Retinal pigment epithelial cell (primary cell): ENCODE measurements at regions not wholly inside any gene's neighbourhood (a gene's known extent, or its start where the extent isn't known, plus 50 kb on each side); places are given as distances from the start of the nearest gene placed in this dataset.
"Not testable (repeated sequence)": the region's sequence is repeated elsewhere in the genome, so short reads cannot be mapped to it uniquely, and the experiment has no call there.

ENCODE experiments used
- DNase-seq: peaks from one replicate; pipeline ENCODE4 v3.0.0-alpha.2; 2010; ENCODE audit warnings: low read depth
- H3K4me3 ChIP-seq: 2 replicates; pipeline ENCODE4 v1.5.1; 2011; ENCODE audit warnings: mild to moderate bottlenecking, low read length, control low read depth, moderate library complexity
- TF ChIP-seq, protein P1 (sequence below): conservative IDR thresholded peaks from 2 replicates; pipeline ENCODE4 v1.5.1; 2011; ENCODE audit warnings: low read depth, low read length, control low read depth, inconsistent platforms

DNA sequence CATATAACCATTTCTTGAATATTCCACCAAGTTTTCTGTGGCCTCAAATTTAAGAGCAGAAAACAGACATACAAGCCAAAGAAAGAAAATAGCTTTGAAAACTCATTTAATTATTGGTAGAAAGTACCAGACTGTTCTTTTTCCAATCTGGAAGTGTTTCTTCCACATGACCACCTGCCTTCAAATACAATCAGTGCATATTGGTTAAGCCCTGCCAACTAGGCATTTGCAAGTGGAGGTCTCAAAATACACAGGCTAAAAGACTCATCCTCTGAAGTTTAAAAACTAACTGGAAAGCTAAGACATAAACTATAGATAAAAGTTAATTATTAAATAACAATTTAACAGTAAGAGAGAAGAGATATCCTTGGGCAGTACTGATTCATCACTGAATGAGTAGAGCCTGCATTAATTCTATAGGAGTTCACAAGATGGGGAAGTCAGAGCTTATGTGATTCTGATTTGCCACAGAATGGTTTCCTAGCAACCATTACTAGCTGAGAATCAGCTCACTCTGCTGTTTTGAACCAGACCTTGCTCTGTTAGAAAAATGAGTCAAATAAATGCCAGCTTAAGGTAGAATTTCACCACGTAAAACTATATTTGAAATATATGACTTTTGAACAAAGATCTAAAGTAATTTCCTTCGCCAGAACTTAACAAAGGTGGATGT, 433.8 kb downstream of the FUT8 start:
- H3K4me3 ChIP-seq = no peak overlapping the region
- TF ChIP-seq, protein P1, sequence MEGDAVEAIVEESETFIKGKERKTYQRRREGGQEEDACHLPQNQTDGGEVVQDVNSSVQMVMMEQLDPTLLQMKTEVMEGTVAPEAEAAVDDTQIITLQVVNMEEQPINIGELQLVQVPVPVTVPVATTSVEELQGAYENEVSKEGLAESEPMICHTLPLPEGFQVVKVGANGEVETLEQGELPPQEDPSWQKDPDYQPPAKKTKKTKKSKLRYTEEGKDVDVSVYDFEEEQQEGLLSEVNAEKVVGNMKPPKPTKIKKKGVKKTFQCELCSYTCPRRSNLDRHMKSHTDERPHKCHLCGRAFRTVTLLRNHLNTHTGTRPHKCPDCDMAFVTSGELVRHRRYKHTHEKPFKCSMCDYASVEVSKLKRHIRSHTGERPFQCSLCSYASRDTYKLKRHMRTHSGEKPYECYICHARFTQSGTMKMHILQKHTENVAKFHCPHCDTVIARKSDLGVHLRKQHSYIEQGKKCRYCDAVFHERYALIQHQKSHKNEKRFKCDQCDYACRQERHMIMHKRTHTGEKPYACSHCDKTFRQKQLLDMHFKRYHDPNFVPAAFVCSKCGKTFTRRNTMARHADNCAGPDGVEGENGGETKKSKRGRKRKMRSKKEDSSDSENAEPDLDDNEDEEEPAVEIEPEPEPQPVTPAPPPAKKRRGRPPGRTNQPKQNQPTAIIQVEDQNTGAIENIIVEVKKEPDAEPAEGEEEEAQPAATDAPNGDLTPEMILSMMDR = no peak
- no peak for DNase-seq

DNA sequence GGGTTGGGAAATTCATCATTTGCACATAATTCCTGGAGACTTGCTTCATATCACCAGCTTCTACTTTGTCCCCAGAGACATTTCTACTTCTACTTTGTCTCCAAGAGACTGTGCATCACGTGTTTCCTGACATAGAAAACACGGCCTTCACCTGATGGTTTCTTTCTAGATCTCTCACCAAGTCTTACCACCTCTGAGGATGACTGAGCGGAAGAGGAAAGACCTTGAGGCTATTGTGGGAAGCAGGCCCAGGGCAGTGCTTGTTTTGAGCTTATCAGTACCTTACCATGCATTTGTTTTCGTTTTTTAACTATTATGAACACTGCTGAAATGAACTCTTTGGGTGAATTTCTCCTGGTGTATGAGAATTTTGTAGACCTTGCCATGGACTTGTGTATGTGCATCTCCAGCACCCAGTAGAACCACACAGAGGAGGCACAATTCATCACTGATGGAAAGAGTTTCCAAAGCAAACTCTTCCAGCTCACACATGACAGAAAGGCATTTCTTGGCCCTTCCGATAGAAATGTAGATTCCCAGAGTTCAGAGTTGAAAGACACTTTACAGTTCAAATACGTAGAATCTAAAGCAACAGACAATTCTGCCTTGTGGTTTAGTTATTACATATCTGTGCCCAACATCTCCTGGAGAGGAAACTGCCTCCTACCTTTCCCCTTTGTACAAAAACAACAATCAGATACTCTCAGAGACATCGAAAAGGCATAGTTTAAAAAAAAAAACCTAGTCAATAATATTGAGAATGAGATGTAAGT, 434.7 kb downstream of the FUT8 start:
- H3K4me3 ChIP-seq = no peak overlapping the region
- DNase-seq = no peak
- TF ChIP-seq, protein P1 = no peak

DNA sequence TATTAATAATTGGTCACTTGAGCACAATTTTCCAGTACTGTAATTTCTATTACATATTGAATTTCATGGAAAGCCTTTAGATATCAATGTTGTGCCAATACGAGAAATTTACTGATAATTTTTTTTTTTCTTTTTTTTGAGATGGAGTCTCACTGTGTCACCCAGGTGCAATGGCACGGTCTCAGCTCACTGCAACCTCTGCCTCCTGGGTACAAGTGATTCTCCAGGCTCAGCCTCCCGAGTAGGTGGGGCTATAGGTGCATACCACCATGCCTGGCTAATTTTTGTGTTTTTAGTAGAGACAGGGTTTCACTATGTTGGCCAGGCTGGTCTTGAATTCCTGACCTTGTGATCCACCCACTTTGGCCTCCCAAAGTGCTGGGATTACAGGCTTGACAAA, 435.4 kb downstream of the FUT8 start:
- DNase-seq, H3K4me3 ChIP-seq: not testable (repeated sequence)

DNA sequence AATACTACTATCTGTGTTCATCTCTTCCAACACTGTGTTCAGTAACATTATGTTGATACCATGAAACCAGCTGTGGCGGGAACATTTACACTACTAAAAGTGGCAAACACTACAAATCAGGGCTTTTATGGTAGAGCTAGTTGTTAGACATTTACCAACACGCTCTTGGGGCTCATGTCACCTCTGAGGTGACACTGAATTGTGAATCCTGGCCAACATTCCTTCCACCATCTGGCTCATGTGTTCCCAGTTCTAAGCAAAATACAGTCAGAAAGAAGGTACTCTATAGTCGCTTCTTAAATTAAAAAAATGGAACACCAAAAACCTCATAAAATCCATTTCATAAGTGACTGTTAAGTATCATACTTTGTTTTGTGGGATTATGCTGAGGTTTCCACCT, 436.6 kb downstream of the FUT8 start:
- TF ChIP-seq, protein P1 = no peak
- no peak overlapping the region for H3K4me3 ChIP-seq
- DNase-seq = no peak

DNA sequence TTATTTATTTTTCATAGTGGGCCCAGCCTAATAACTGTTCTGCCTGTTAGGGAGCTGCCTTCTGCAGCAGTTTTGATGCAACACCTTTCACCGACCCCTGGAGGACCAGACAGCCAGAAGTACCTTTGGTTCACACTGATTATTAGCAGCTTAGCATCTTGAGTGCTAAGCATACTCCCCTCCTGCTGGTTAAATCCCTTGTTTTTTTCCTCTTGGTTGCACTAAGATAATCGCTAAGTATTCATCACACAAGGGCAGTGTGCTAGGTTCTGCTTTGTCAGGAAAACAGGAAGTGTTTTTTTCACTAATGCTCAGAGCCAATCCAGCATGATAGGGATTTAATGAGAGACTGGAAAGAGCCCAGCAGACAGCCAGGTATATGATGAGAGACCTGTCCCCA, 437.0 kb downstream of the FUT8 start:
- TF ChIP-seq, protein P1 = no peak
- peak; percentile 74 for DNase-seq
- no peak overlapping the region for H3K4me3 ChIP-seq

DNA sequence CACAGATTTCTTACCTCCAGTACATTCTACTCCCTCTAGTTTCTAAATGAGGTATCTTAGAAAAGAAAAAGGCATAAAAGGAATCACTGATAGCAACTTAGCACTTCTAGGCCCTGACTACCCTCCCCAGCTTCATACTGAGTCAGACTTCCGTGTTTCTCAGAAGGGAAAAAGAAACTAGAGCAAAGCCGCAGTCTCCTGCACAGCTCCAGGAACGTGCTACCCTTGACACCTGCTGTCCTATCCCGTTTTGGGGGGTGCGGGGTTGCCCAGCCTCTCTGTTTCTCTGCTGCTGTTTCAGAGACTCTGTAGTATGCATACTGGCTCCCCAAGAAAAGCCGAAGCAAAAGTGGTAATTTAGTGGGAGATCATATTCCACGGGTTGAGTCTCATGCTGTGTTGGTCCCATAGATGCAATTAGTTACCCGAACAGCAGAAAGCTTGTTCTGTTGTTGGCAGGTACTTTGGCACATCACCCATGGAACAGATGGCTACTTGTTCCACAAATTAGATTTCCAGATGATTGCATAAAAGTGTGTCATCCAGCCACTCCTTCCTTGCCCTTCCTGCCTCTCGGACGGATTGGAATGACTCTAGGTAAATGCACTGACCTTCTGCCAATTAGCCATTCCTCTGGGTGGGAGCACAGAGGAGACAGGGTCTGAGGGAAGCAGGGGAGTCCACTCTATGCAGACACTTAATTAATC, 438.1 kb downstream of the FUT8 start:
- H3K4me3 ChIP-seq = no peak overlapping the region
- TF ChIP-seq, protein P1 = no peak
- no peak for DNase-seq

DNA sequence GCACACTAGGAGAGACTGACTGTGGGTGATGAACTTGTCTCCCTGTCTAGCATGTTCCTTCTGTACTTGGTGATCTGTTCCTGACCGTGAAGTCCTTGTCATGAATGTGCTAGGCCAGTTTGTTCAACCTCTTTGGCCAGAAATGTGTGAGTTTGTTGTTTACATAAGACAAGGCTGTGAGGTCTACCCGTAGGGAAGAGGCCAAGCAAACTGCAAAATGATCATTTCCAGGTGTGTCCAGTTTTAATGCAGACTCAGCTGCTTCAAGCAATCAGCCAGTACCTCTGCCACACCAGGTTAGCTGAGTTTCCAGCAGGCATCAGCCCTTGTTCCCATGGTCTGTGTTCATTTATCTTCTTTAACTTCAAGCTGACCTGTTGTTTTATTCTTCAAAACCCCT, 440.2 kb downstream of the FUT8 start:
- no peak overlapping the region for H3K4me3 ChIP-seq
- no peak for DNase-seq
- TF ChIP-seq, protein P1 = no peak
